SK-N-SH treated with all-trans-retinoic acid at 6 μM for 48 hours (cell line): ENCODE measurements at regions not wholly inside any gene's neighbourhood (a gene's known extent, or its start where the extent isn't known, plus 50 kb on each side); places are given as distances from the start of the nearest gene placed in this dataset.

Source experiments
- ATAC-seq: fragments of 200-7000 bp; cut with Tn5 transposase; 3 replicates; pipeline ENCODE4 v1.9.1; 2020; ENCODE audit warnings: mild to moderate bottlenecking, moderate library complexity
- ARNTL ChIP-seq: fragments of 450-650 bp; formaldehyde crosslinking; IDR thresholded peaks from 2 replicates; pipeline ENCODE4 v1.5.0; 2020; ENCODE audit warnings: low read depth, mild to moderate bottlenecking, moderate library complexity, borderline replicate concordance
- BACH2 ChIP-seq: fragments of 250-450 bp; sonication (Bioruptor Pico); IDR thresholded peaks from 2 replicates; pipeline ENCODE4 v1.9.0; 2021; ENCODE audit warnings: mild to moderate bottlenecking, borderline replicate concordance
- CSDC2 ChIP-seq: fragments of 250-450 bp; sonication (Bioruptor Pico); IDR thresholded peaks from 2 replicates; pipeline ENCODE4 v1.5.0; 2020; ENCODE audit warnings: mild to moderate bottlenecking, moderate library complexity
- ESRRG ChIP-seq: fragments of 250-450 bp; sonication (Bioruptor Pico); IDR thresholded peaks from 2 replicates; pipeline ENCODE4 v1.6.1; 2021; ENCODE audit warnings: mild to moderate bottlenecking
- POU6F1 ChIP-seq: fragments of 250-450 bp; sonication (Bioruptor Pico); IDR thresholded peaks from 2 replicates; pipeline ENCODE4 v1.8.0; 2021; ENCODE audit warnings: low read depth, mild to moderate bottlenecking, moderate library complexity, borderline replicate concordance
- RARB ChIP-seq: fragments of 250-450 bp; sonication (Bioruptor Pico); IDR thresholded peaks from 2 replicates; pipeline ENCODE4 v1.8.0; 2021; ENCODE audit warnings: mild to moderate bottlenecking, moderate library complexity
- TOX ChIP-seq: fragments of 250-450 bp; sonication (Bioruptor Pico); IDR thresholded peaks from 2 replicates; pipeline ENCODE4 v1.8.0; 2021; ENCODE audit warnings: mild to moderate bottlenecking, moderate library complexity, borderline replicate concordance
- ZFP3 ChIP-seq: fragments of 250-450 bp; sonication (Bioruptor Pico); IDR thresholded peaks from 2 replicates; pipeline ENCODE4 v1.5.0; 2020; ENCODE audit warnings: mild to moderate bottlenecking, moderate library complexity
- ZNF565 ChIP-seq: fragments of 450-650 bp; formaldehyde crosslinking; conservative IDR thresholded peaks from 2 replicates; pipeline ENCODE4 v1.5.0; 2020; ENCODE audit warnings: low read depth, mild to moderate bottlenecking, moderate library complexity
- ZNF70 ChIP-seq: fragments of 450-650 bp; formaldehyde crosslinking; IDR thresholded peaks from 2 replicates; pipeline ENCODE4 v1.5.0; 2020; ENCODE audit warnings: mild to moderate bottlenecking, moderate library complexity
- ZNF8 ChIP-seq: fragments of 450-650 bp; formaldehyde crosslinking; IDR thresholded peaks from 2 replicates; pipeline ENCODE4 v1.5.0; 2020; ENCODE audit warnings: mild to moderate bottlenecking, moderate library complexity
- TF ChIP-seq, protein P1 (sequence below): fragments of 250-450 bp; sonication (Bioruptor Pico); IDR thresholded peaks from 2 replicates; pipeline ENCODE4 v1.5.1; 2021; ENCODE audit warnings: mild to moderate bottlenecking, moderate library complexity

- TF ChIP-seq POU6F1 (CRISPR knock-in tag) (no peak), ARNTL (CRISPR knock-in tag) (no peak), RARB (CRISPR knock-in tag) (no peak), BACH2 (no peak), CSDC2 (no peak), ZNF70 (CRISPR knock-in tag) (no peak), ZFP3 (CRISPR knock-in tag) (no peak), ESRRG (CRISPR knock-in tag) (no peak), TOX (CRISPR knock-in tag) (no peak), ZNF565 (CRISPR knock-in tag) (no peak), ZNF8 (no peak)
- TF ChIP-seq, protein P1, sequence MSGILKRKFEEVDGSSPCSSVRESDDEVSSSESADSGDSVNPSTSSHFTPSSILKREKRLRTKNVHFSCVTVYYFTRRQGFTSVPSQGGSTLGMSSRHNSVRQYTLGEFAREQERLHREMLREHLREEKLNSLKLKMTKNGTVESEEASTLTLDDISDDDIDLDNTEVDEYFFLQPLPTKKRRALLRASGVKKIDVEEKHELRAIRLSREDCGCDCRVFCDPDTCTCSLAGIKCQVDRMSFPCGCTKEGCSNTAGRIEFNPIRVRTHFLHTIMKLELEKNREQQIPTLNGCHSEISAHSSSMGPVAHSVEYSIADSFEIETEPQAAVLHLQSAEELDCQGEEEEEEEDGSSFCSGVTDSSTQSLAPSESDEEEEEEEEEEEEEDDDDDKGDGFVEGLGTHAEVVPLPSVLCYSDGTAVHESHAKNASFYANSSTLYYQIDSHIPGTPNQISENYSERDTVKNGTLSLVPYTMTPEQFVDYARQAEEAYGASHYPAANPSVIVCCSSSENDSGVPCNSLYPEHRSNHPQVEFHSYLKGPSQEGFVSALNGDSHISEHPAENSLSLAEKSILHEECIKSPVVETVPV (CRISPR knock-in tag), result no peak
- no peak for ATAC-seq
Measured at GRCh38 chr4:100569196-100569595, 51.4 kb upstream of the EMCN start.
